GM21619 (cell line): ENCODE measurements at regions not wholly inside any gene's neighbourhood (a gene's known extent, or its start where the extent isn't known, plus 50 kb on each side); places are given as distances from the start of the nearest gene placed in this dataset.

Experiments used
- ATAC-seq: cut with Tn5 transposase; IDR thresholded peaks from one replicate; pipeline ENCODE4 v1.9.1; 2021; ENCODE audit not compliant: unreplicated experiment

- ATAC-seq, result no peak
Observed at GRCh38 chr4:89665662-89666061, 171.3 kb downstream of the SNCA start.

DNA sequence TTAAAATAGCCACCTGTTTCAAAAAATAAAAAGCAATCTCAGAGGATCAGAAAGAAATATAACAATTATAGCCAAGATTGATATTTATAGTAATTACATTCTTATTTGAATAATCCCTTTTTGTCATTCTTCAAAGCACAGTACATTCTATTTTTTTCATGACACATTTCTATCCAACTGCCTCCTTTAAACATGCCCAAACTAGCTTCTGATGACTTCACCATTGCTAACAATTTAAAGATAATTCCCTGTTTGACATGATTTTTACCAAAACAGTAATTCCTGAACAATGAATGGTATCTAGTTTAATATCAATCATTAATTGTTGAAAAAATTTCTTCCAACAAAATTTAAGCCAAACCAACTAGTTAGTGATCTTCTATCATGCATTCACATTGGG is 172.4 kb downstream of the SNCA start:
- ATAC-seq, result no peak

GRCh38 chr4:89661173-89661899 is 175.6 kb downstream of the SNCA start:
- no peak for ATAC-seq

DNA sequence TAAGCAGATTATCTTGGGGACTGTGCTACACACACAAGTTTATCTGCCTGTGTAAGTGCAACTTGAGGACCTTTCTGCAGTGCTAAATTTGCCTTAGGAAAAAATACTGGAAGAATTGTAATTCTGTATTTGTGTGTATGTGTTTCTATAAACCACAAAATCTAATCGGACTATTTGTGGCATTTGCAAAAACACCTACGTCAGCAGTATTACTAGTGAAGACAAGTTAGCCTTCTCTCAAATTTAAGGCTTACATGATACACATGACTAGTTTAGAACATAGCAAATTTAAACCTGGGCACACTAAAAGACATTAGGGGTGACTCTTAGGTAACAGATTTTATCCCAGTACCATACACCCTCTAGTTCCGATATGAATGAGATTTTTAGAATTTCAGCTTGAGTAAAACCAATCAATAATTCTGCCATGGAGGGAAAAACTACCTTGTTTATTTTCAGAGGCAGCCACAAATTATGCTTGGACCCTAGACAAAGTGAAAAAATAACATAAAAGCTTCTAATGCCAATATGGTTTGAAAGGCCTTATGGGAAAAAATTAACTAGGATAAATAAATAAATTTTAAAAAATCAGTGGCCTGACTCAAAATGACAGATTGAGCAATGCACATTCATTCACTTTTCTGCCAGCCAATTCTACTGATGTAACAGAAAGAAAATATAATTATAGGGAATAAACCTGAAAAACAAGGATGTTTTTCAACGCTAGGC is 176.4 kb downstream of the SNCA start:
- ATAC-seq, result no peak

- ATAC-seq, result no peak
Observed at GRCh38 chr4:89658701-89659024, 178.3 kb downstream of the SNCA start.

- ATAC-seq, result no peak
Observed at GRCh38 chr4:89657931-89658700, 178.8 kb downstream of the SNCA start.

GRCh38 chr4:89653012-89653411 is 183.9 kb downstream of the SNCA start:
- ATAC-seq, result no peak

DNA sequence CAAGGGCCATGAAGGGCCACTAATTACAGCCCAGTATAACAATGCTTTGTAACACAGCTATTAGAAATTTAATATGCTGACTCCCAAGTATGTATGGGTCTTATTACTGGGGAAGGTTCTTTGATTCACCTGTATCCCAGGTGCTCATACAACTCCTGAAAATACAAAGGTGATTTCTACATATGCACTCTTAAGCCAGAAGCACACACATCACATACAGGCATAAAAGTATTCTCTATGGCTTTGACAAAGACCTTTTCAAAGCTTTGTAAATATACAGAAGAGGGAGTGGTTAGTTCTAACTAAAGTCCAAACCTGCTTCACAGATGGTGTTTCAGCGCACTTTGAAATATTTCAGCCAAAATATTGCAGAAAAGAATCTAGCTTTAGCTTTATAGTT is 191.5 kb downstream of the SNCA start:
- no peak for ATAC-seq

DNA sequence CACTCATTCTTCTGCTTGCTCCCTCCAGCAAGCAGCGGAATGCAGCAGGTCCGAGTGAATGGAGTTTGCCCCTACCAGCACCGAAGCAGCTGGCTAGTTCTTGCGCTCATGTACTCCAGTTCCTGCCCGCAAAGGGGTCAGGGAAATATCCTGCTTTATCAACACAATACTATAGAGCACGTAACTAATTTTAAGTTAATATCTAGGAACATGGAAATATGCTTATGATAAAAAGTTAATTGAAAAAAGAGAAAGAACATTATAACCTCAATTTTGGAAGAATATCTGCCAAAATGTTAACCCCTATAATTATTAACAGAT is 195.6 kb downstream of the SNCA start:
- ATAC-seq, result no peak

DNA sequence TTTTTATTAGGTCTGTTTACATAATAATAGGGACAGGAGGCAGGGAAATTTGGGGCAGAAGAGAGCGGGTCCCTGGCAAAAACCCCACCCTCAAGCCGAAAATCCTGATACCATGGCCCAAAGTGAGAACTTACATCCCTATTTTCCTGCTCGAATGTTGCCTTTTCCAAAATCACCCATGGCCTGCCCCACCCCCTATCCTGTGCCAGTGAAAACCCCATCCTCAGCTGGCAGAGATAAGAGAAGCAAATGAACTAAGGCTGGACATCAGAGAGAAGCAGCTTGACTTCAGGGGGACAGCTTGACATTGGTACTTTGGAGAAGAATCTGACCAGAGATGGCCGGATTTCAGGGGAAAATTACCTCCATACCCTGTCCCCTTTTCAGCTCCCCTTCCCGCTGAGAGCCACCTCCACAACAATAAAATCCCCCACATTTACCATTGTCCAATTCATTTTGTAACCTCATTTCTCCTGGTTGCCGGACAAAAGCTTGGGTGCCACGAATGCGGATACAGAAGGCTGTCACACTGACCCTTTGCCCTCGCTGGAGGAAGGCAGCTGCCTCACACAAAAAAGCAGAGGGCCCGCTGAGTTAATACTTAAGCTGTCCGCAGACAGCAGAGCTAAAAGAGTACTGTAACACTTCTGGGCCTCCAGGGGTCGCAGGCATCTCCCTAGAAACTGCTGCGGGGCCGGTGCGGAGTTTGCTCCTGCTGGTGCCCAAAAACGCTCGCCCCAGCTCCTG is 196.2 kb downstream of the SNCA start:
- no peak for ATAC-seq

GRCh38 chr4:89639395-89639794 is 197.6 kb downstream of the SNCA start:
- ATAC-seq, result no peak

DNA sequence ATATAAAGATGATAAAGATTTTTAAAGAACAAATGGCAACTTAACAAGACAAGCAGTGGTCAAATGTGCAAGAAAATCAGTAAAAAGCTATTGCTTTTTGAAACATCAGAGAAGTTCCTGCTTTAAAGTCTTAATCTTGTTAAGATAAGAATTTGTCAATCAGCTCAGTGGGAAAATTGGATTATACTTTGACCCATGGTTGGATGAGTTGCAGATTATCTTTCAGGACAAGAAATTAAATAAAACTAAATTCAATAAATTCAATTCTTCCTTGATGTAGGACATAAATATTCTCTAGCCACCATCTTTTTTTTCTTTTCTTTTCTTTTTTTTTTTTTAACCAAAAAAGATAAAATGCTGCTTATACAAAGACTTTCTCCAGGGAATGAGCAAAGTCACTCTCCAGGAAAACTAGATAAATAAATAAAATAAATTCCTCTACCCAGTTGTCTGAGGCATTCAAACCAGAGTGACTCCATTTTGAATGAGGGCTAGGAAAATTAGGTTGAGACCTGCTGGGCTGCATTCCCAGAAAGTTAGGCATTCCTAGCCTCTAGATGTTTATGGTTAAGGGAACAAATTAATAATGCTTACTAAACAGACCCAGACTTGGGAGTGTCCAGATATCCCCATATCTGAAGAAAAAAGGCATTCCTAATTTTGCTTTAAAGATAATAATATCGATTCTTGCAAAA is 211.2 kb downstream of the SNCA start:
- ATAC-seq, result no peak

DNA sequence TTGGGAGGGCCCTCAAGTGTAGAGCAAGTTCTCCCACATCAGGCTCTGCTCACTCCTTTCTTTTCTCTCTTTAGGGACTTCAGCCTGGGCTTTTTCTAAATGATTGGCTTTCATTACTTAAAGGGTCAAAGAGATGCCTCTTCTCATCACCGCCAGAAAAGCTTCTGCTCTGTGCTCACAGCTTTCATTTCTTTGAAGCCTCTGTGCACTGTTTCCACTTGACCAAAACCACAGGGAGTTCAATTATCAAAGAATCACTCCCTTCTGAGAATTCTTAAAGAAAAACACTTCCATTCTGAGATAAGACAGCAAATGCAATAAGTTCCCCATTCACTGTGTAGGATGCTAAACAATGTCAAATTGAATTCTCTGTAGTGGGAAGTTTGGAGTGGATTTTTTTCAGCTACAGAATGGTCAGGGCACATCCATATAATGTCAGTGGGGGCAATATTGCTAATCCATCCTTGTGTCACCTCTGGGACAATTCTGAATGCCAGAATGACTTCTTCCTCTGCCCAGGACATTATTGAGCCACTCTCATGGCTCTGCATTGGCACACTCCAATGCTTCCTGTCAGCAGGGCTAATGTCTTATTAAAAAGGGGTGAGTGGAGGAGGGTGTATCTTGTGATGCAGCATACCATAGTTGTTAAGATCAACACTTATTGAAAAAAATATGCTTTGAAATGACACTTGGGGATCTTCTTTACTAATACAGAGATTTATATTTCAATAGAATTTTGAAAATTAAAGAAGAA is 217.6 kb downstream of the SNCA start:
- peak; percentile 47 for ATAC-seq

GRCh38 chr4:89618151-89618550 is 218.8 kb downstream of the SNCA start:
- no peak for ATAC-seq

DNA sequence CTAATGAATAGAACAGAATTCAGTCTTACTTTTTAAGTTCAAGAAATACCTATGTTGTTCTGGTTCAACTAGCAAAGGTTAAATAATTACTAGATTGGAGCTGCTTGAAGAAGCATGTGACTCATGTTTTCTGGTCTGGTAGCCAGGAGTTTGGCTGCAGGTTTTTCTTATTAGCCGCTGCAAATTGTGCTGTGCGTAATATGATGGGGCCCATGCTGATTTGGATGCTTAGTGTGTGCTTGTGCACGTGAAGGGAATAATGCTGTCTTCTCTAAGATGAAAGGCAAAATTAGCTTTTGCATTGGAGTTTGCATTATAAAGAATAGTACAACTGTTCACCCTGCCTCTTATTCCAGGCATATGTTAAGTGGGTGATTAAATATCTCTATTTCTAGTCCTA is 219.6 kb downstream of the SNCA start:
- ATAC-seq, result no peak

DNA sequence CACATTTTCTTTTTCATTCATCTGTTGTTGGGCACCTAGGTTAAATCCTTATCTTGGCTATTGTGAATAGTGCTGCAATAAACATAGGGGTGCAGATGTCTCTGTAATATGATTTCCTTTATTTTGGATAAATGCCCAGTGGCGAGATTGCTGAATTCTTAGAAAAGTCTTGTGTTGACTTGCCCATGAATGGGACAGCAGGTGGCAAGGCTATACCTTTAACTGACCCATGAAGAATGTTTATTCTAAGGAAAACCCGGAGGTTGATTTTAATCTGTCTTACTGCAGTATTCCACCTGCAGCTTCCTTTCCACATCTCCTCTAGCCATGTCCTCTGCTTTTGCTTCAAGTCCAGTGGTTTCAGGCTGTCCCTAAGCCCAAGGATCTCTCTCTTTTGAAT is 220.6 kb downstream of the SNCA start:
- no peak for ATAC-seq

- ATAC-seq, result no peak
Observed at GRCh38 chr4:89615051-89615450, 221.9 kb downstream of the SNCA start.

DNA sequence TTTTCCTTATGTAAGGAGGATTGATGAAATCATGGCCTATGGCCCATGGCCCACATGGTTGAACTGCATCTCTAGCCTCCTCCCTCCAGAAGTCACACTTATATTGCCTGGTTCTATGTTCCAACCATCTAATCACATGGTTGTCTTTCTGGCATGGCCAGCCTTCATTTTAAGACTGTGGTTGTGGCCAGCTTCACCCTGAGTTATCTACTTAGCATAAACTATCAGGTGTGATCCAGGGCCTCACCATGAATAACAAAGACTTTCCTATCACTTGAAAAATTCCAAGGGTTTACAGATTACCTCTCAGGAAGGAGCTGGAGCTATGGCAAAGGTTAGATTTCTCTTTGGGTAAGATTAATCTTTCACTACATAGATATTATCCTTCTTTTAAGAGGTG is 222.8 kb downstream of the SNCA start:
- ATAC-seq, result no peak

- ATAC-seq, result no peak
Observed at GRCh38 chr4:89610236-89610635, 226.7 kb downstream of the SNCA start.

DNA sequence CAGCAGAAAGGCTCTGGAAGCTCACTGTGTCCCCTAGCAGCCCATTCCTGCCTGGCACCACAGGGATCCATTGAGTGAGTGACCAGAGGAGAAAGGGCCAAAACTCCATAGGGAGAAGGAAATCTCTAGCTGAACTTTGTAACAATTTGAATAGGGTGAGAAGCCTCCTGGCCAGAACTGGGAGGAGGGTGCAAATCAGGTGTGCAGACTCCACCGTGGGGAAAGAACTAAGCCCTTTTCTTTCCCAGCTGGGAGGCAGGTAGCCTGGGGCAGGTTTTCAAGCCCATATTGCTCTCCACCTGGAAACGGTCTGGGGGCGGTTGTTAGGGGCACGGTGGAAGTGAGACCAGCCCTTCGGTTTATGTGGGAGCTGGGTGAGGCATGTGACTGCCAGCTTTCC is 227.2 kb downstream of the SNCA start:
- no peak for ATAC-seq
